Endothelial cell of umbilical vein (primary cell): ENCODE measurements at regions not wholly inside any gene's neighbourhood (a gene's known extent, or its start where the extent isn't known, plus 50 kb on each side); places are given as distances from the start of the nearest gene placed in this dataset.

Experiments used
- FOS ChIP-seq: IDR thresholded peaks from 2 replicates; pipeline ENCODE4 v1.6.1; 2011; ENCODE audit warnings: mild to moderate bottlenecking, low read length, moderate library complexity, borderline replicate concordance; ENCODE audit not compliant: insufficient read depth
- JUN ChIP-seq: IDR thresholded peaks from 2 replicates; pipeline ENCODE4 v1.6.1; 2011; ENCODE audit warnings: borderline replicate concordance, low read depth; ENCODE audit not compliant: insufficient read length, insufficient read depth
- POLR2A ChIP-seq: IDR thresholded peaks from 2 replicates; pipeline ENCODE4 v1.6.1; 2012; ENCODE audit warnings: low read depth, mild to moderate bottlenecking, control low read depth, low read length
- POLR2AphosphoS5 ChIP-seq: IDR thresholded peaks from 2 replicates; pipeline ENCODE4 v1.6.1; 2012; ENCODE audit warnings: low read depth, mild to moderate bottlenecking, control low read depth, low read length, moderate library complexity; ENCODE audit not compliant: insufficient read depth
- TF ChIP-seq, protein P1 (sequence below), 2 donors: IDR thresholded peaks; 1 replicate in 1 of 2; 2 replicates in 1 of 2; pipeline ENCODE4 v1.5.1; 2011; ENCODE audit warnings: low read length in 2 of 2, mild to moderate bottlenecking in 2 of 2, moderate library complexity in 2 of 2, control low read depth in 1 of 2, inconsistent platforms in 1 of 2, low read depth in 1 of 2; ENCODE audit not compliant: insufficient read depth in 1 of 2; ENCODE audit errors: extremely low read depth in 1 of 2

DNA sequence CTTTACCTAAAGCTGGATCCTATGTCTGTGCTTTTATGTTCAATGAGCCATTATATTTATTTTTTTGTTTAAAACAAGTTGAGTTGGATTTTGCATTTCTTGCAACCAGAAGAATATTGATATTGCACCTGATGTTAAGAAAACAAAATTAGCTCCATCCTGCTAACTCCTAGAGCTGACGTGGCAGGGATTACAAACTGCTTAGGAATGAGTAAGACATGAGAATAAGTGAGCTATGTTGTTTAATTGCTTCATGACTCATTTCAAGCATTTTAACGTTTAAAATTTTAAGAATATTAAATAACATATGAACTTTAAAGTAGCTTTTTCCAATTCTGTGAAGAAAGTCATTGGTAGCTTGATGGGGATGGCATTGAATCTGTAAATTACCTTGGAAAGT is 663.5 kb downstream of the EPM2A start:
- TF ChIP-seq, protein P1, sequence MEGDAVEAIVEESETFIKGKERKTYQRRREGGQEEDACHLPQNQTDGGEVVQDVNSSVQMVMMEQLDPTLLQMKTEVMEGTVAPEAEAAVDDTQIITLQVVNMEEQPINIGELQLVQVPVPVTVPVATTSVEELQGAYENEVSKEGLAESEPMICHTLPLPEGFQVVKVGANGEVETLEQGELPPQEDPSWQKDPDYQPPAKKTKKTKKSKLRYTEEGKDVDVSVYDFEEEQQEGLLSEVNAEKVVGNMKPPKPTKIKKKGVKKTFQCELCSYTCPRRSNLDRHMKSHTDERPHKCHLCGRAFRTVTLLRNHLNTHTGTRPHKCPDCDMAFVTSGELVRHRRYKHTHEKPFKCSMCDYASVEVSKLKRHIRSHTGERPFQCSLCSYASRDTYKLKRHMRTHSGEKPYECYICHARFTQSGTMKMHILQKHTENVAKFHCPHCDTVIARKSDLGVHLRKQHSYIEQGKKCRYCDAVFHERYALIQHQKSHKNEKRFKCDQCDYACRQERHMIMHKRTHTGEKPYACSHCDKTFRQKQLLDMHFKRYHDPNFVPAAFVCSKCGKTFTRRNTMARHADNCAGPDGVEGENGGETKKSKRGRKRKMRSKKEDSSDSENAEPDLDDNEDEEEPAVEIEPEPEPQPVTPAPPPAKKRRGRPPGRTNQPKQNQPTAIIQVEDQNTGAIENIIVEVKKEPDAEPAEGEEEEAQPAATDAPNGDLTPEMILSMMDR (IDR thresholded peaks at IDR 0.05; ENCODE audit: extremely low read depth in 1 of 2, insufficient read depth in 1 of 2, low read depth in 1 of 2, low read length in 2 of 2): no peak
- TF ChIP-seq JUN: no peak
- no peak for TF ChIP-seq POLR2A
- no peak for TF ChIP-seq FOS
- TF ChIP-seq POLR2AphosphoS5: no peak
